Esophagus (tissue), 2 donors: ENCODE measurements at regions not wholly inside any gene's neighbourhood (a gene's known extent, or its start where the extent isn't known, plus 50 kb on each side); places are given as distances from the start of the nearest gene placed in this dataset.

Experiments
- H3K27ac ChIP-seq, 2 donors: one replicate each; pipeline ENCODE4 v1.5.1; 2013; ENCODE audit warnings: low read depth in 2 of 2, mild to moderate bottlenecking in 2 of 2, inconsistent platforms in 1 of 2, low read length in 1 of 2, moderate library complexity in 1 of 2
- H3K27me3 ChIP-seq, 2 donors: one replicate each; pipeline ENCODE4 v1.6.1; 2013; ENCODE audit warnings: low read length in 2 of 2, control low read depth in 1 of 2, mild to moderate bottlenecking in 1 of 2; ENCODE audit not compliant: insufficient read depth in 2 of 2, control insufficient read depth in 1 of 2
- H3K36me3 ChIP-seq, 2 donors: one replicate each; pipeline ENCODE4 v1.6.1; 2013; ENCODE audit warnings: low read length in 1 of 2; ENCODE audit not compliant: control insufficient read depth in 2 of 2, insufficient read depth in 2 of 2
- H3K4me1 ChIP-seq, 2 donors: one replicate each; pipeline ENCODE4 v1.6.1; 2013; ENCODE audit warnings: low read length in 1 of 2; ENCODE audit not compliant: control insufficient read depth in 2 of 2, insufficient read depth in 2 of 2
- H3K4me3 ChIP-seq, 2 donors: one replicate each; pipeline ENCODE4 v1.5.1; 2013; ENCODE audit warnings: low read length in 2 of 2, mild to moderate bottlenecking in 2 of 2, low read depth in 1 of 2, moderate library complexity in 1 of 2
- H3K9me3 ChIP-seq, 2 donors: one replicate each; pipeline ENCODE4 v1.6.1; 2013; ENCODE audit warnings: mild to moderate bottlenecking in 2 of 2, low read depth in 1 of 2, low read length in 1 of 2, moderate library complexity in 1 of 2; ENCODE audit not compliant: control insufficient read depth in 2 of 2, insufficient read depth in 1 of 2
- WGBS, 2 donors: extraction: QIAGEN DNeasy Blood & Tissue Kit; methylation state at CpG; one replicate each; pipeline ENCODE4 v1.1.7; 2013; 5-methylcytosine and 5-hydroxymethylcytosine counted together
- donor health status: healthy with polysubstance abuse.
- donor health status: Bipolar disorder and iron deficiency.

GRCh38 chr3:22990291-22991200 lies 212.6 kb upstream of the UBE2E2 start:
- Histone ChIP-seq H3K27ac (no peak overlapping the region), H3K4me1 (no peaks in the 10 kb centered on the region), H3K36me3 (no peaks in the 10 kb centered on the region), H3K27me3 (no peaks in the 10 kb centered on the region), H3K4me3 (no peak overlapping the region), H3K9me3 (peaks cover 1 to 9% of the 10 kb centered on the region in 2 donors)
- WGBS, 2 donors: 96% methylated on average over 44 of the region's 44 CpGs

GRCh38 chr3:22994781-22995180 lies 208.3 kb upstream of the UBE2E2 start:
- Histone ChIP-seq H3K36me3 (no peaks in the 10 kb centered on the region), H3K4me1 (no peaks in the 10 kb centered on the region), H3K9me3 (peaks cover 0 to 7% of the 10 kb centered on the region in 2 donors), H3K27me3 (no peaks in the 10 kb centered on the region), H3K27ac (no peak overlapping the region), H3K4me3 (no peak overlapping the region)
- 78 to 90% methylated on average over 2 of the region's 2 CpGs for WGBS, 2 donors

GRCh38 chr3:22996920-22997571 lies 206.1 kb upstream of the UBE2E2 start:
- H3K4me1 ChIP-seq: no peaks in the 10 kb centered on the region
- no peak overlapping the region for H3K4me3 ChIP-seq
- 63% methylated on average over 2 of the region's 2 CpGs for WGBS, 2 donors
- no peak overlapping the region for H3K27ac ChIP-seq
- no peaks in the 10 kb centered on the region for H3K36me3 ChIP-seq
- no peaks in the 10 kb centered on the region for H3K27me3 ChIP-seq
- no peaks in the 10 kb centered on the region for H3K9me3 ChIP-seq

- 87 to 89% methylated on average over 4 of the region's 4 CpGs for WGBS, 2 donors
- no peak overlapping the region for H3K27ac ChIP-seq
Measured at GRCh38 chr3:23000371-23000770, 202.8 kb upstream of the UBE2E2 start.

GRCh38 chr3:23002151-23002550 lies 201.0 kb upstream of the UBE2E2 start:
- Histone ChIP-seq H3K4me3 (no peak overlapping the region), H3K36me3 (no peaks in the 10 kb centered on the region), H3K9me3 (no peaks in the 10 kb centered on the region), H3K27ac (no peak overlapping the region), H3K27me3 (no peaks in the 10 kb centered on the region), H3K4me1 (peaks cover 0 to 4% of the 10 kb centered on the region in 2 donors)
- 85 to 88% methylated on average over 1 of the region's 1 CpG for WGBS, 2 donors

More at GRCh38 chr3:23000371-23000770, 202.8 kb upstream of the UBE2E2 start:
- Histone ChIP-seq H3K4me3 (no peak overlapping the region), H3K27me3 (no peaks in the 10 kb centered on the region), H3K4me1 (peaks cover 0 to 4% of the 10 kb centered on the region in 2 donors), H3K9me3 (no peaks in the 10 kb centered on the region), H3K36me3 (no peaks in the 10 kb centered on the region)

GRCh38 chr3:23002836-23003732 lies 200.0 kb upstream of the UBE2E2 start:
- H3K27me3 ChIP-seq: no peaks in the 10 kb centered on the region
- no peaks in the 10 kb centered on the region for H3K9me3 ChIP-seq
- 45 to 51% methylated on average over 15 of the region's 15 CpGs for WGBS, 2 donors
- no peak overlapping the region for H3K4me3 ChIP-seq
- H3K27ac ChIP-seq: no peak overlapping the region
- H3K36me3 ChIP-seq: no peaks in the 10 kb centered on the region
- H3K4me1 ChIP-seq: peaks cover 0 to 4% of the 10 kb centered on the region in 2 donors

- Histone ChIP-seq H3K36me3 (no peaks in the 10 kb centered on the region), H3K9me3 (no peaks in the 10 kb centered on the region), H3K27ac (no peak overlapping the region), H3K4me3 (no peak overlapping the region), H3K4me1 (peaks cover 0 to 4% of the 10 kb centered on the region in 2 donors), H3K27me3 (no peaks in the 10 kb centered on the region)
- WGBS, 2 donors: 91% methylated on average over 4 of the region's 4 CpGs
Measured at GRCh38 chr3:23003733-23004046, 199.4 kb upstream of the UBE2E2 start.

- WGBS, 2 donors: 83 to 84% methylated on average over 5 of the region's 5 CpGs
- Histone ChIP-seq H3K36me3 (no peaks in the 10 kb centered on the region), H3K4me1 (peaks cover 0 to 4% of the 10 kb centered on the region in 2 donors)
Measured at GRCh38 chr3:23004971-23005370, 198.2 kb upstream of the UBE2E2 start.

GRCh38 chr3:23017801-23018200 lies 185.3 kb upstream of the UBE2E2 start:
- Histone ChIP-seq H3K9me3 (no peaks in the 10 kb centered on the region), H3K36me3 (no peaks in the 10 kb centered on the region), H3K4me1 (peaks cover 0 to 6% of the 10 kb centered on the region in 2 donors), H3K4me3 (no peak overlapping the region), H3K27ac (no peak overlapping the region), H3K27me3 (no peaks in the 10 kb centered on the region)
- WGBS, 2 donors: 30 to 40% methylated on average over 1 of the region's 1 CpG

More at GRCh38 chr3:23004971-23005370, 198.2 kb upstream of the UBE2E2 start:
- Histone ChIP-seq H3K9me3 (no peaks in the 10 kb centered on the region), H3K4me3 (no peak overlapping the region), H3K27me3 (no peaks in the 10 kb centered on the region), H3K27ac (no peak overlapping the region)
